Body of pancreas (tissue), 4 donors: ENCODE measurements at regions not wholly inside any gene's neighbourhood (a gene's known extent, or its start where the extent isn't known, plus 50 kb on each side); places are given as distances from the start of the nearest gene placed in this dataset.

Experiments
- POLR2A ChIP-seq, 3 donors: fragments of 450-650 bp; IDR thresholded peaks; one replicate each; pipeline ENCODE4 v1.6.1; 2016; ENCODE audit warnings: antibody characterized with exemption in 3 of 3, mild to moderate bottlenecking in 2 of 3
- TF ChIP-seq, protein P1 (sequence below), 7 experiments: fragments of 450-650 bp in 4 of 7; fragments of 200-600 bp in 3 of 7; sonication (generic) in 3 of 7; IDR thresholded peaks; one replicate each; pipeline ENCODE4 v1.5.1; 2016 to 2019; ENCODE audit warnings: antibody characterized with exemption in 7 of 7

DNA sequence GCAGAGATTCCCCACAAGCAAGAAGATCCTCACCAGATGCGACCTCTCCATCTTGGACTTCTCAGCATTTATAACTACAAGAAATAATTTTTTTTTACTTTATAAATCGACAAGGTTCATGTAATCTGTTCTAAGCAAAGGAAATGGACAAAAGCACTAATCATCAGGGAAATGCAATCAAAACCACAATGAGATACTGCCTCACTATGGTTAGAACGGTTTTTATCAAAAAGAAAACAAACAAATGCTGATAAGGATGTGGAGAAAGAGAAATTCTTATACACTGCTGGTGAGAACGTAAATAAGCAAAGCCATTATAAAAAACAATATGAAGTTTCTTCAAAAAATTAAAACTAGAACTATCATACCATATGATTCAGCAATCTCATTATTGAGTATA lies 1382.6 kb downstream of the ARAP2 start:
- TF ChIP-seq, protein P1, sequence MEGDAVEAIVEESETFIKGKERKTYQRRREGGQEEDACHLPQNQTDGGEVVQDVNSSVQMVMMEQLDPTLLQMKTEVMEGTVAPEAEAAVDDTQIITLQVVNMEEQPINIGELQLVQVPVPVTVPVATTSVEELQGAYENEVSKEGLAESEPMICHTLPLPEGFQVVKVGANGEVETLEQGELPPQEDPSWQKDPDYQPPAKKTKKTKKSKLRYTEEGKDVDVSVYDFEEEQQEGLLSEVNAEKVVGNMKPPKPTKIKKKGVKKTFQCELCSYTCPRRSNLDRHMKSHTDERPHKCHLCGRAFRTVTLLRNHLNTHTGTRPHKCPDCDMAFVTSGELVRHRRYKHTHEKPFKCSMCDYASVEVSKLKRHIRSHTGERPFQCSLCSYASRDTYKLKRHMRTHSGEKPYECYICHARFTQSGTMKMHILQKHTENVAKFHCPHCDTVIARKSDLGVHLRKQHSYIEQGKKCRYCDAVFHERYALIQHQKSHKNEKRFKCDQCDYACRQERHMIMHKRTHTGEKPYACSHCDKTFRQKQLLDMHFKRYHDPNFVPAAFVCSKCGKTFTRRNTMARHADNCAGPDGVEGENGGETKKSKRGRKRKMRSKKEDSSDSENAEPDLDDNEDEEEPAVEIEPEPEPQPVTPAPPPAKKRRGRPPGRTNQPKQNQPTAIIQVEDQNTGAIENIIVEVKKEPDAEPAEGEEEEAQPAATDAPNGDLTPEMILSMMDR (IDR thresholded peaks at IDR 0.05), result no peak
- no peak for TF ChIP-seq POLR2A (IDR thresholded peaks at IDR 0.05)
